Mesendoderm (in vitro differentiated cells): ENCODE measurements at regions not wholly inside any gene's neighbourhood (a gene's known extent, or its start where the extent isn't known, plus 50 kb on each side); places are given as distances from the start of the nearest gene placed in this dataset.

ENCODE experiments used
- DNase-seq: peaks from one replicate; pipeline ENCODE4 v3.0.0; 2013
- H2AK5ac ChIP-seq: 2 replicates; pipeline ENCODE4 v1.6.1; 2013; ENCODE audit warnings: low read length, inconsistent platforms
- H2BK120ac ChIP-seq: 2 replicates; pipeline ENCODE4 v1.6.1; 2013; ENCODE audit warnings: low read depth, mild to moderate bottlenecking, low read length, moderate library complexity, mixed read lengths
- H2BK15ac ChIP-seq: replicated peaks from 2 replicates; pipeline ENCODE4 v1.6.1; 2013; ENCODE audit warnings: low read depth, mild to moderate bottlenecking, moderate library complexity
- H2BK5ac ChIP-seq: 2 replicates; pipeline ENCODE4 v1.6.1; 2013; ENCODE audit warnings: low read length, inconsistent platforms
- H3K18ac ChIP-seq: 2 replicates; pipeline ENCODE4 v1.6.1; 2013; ENCODE audit warnings: mild to moderate bottlenecking, low read length, mixed read lengths
- H3K23ac ChIP-seq: one replicate; pipeline ENCODE4 v1.6.1; 2013; ENCODE audit warnings: low read length
- H3K27ac ChIP-seq: 2 replicates; pipeline ENCODE4 v1.5.1; 2013; ENCODE audit warnings: low read depth, mild to moderate bottlenecking, inconsistent platforms, low read length, moderate library complexity
- H3K27me3 ChIP-seq: 2 replicates; pipeline ENCODE4 v1.6.1; 2013; ENCODE audit warnings: low read length, control low read depth, mild to moderate bottlenecking, inconsistent platforms; ENCODE audit not compliant: insufficient read depth, poor library complexity
- H3K36me3 ChIP-seq: 2 replicates; pipeline ENCODE4 v1.6.1; 2013; ENCODE audit warnings: low read length, inconsistent platforms; ENCODE audit not compliant: control insufficient read depth, insufficient read depth
- H3K4ac ChIP-seq: one replicate; pipeline ENCODE4 v1.6.1; 2013; ENCODE audit warnings: low read depth, mild to moderate bottlenecking, low read length, moderate library complexity
- H3K4me1 ChIP-seq: 2 replicates; pipeline ENCODE4 v1.6.1; 2013; ENCODE audit warnings: low read depth, low read length, inconsistent platforms; ENCODE audit not compliant: control insufficient read depth
- H3K4me2 ChIP-seq: 2 replicates; pipeline ENCODE4 v1.6.1; 2013; ENCODE audit warnings: low read length
- H3K4me3 ChIP-seq: 2 replicates; pipeline ENCODE4 v1.5.1; 2013; ENCODE audit warnings: mild to moderate bottlenecking, low read length
- H3K56ac ChIP-seq: one replicate; pipeline ENCODE4 v1.6.1; 2013; ENCODE audit warnings: low read length
- H3K79me1 ChIP-seq: 2 replicates; pipeline ENCODE4 v1.6.1; 2013; ENCODE audit warnings: low read length, inconsistent platforms
- H3K79me2 ChIP-seq: 2 replicates; pipeline ENCODE4 v1.6.1; 2013; ENCODE audit warnings: mild to moderate bottlenecking, low read length; ENCODE audit not compliant: control insufficient read depth, insufficient read depth
- H3K9ac ChIP-seq: 2 replicates; pipeline ENCODE4 v1.6.1; 2013; ENCODE audit warnings: low read length, inconsistent platforms
- H4K5ac ChIP-seq: one replicate; pipeline ENCODE4 v1.6.1; 2013; ENCODE audit warnings: low read length
- H4K8ac ChIP-seq: one replicate; pipeline ENCODE4 v1.6.1; 2013; ENCODE audit warnings: low read depth, mild to moderate bottlenecking, control low read depth, low read length, moderate library complexity
- WGBS: extraction: QIAGEN DNeasy Blood & Tissue Kit; methylation state at CpG from one replicate; pipeline ENCODE4 v1.1.7; 2013; ENCODE audit warnings: low lambda C conversion rate, missing lambda C conversion rate; ENCODE audit not compliant: insufficient coverage; ENCODE audit errors: extremely low coverage; 5-methylcytosine and 5-hydroxymethylcytosine counted together

DNA sequence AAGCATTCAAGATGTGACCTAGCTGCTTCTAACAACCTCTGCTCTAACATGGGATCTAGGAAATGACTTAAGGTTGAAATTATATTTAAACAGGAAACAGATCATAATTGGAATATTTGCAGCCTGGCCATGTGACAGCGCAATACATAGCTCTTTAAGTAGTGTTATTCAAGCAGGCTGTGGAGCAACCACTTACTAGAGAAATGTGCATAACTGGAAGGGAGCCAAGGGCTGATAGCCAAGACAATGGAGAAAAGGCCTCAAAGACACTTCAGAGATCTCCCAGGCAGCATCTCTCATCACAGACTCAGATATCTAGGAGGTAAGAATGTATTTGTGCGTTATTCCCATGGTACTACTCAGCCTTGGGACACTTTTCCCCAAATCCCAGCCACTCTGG lies 823.0 kb upstream of the PRMT6 start:
- H4K5ac ChIP-seq = no peak overlapping the region

DNA sequence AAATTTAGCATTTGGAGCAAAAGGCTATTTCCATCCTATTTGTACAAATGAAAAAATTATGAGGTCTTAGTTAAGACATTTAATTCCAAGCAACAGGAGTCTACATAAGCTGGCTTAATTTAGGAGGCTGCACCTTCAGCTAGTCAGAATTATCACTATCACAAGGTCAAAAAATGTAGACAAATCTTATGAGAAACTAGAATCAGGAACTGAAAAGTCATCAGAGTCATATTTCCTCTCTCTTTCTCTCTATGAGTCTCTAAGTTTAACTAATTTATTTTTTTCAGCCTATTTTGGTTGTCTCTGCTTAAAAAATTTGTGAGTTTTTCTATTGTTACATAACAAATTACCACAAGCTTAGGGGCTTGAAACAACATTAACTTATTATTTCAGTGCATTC lies 807.1 kb upstream of the PRMT6 start:
- no peak overlapping the region for H3K9ac ChIP-seq
- no peaks in the 10 kb centered on the region for H3K27me3 ChIP-seq
- no peaks in the 10 kb centered on the region for H3K79me1 ChIP-seq
- no peak for DNase-seq
- no peak overlapping the region for H3K23ac ChIP-seq
- H2BK5ac ChIP-seq = no peak overlapping the region
- no peak overlapping the region for H3K4me3 ChIP-seq
- no peak overlapping the region for H4K5ac ChIP-seq
- H3K56ac ChIP-seq = no peak overlapping the region
- no peaks in the 10 kb centered on the region for H3K4me1 ChIP-seq
- no peak overlapping the region for H2BK15ac ChIP-seq
- H3K4me2 ChIP-seq = no peak overlapping the region
- no peaks in the 10 kb centered on the region for H3K79me2 ChIP-seq
- H3K27ac ChIP-seq = no peak overlapping the region
- no peak overlapping the region for H3K18ac ChIP-seq
- H3K4ac ChIP-seq = no peak overlapping the region
- no peak overlapping the region for H4K8ac ChIP-seq
- no peaks in the 10 kb centered on the region for H3K36me3 ChIP-seq
- H2BK120ac ChIP-seq = no peak overlapping the region
- no peak overlapping the region for H2AK5ac ChIP-seq

More for the DNA sequence above, 823.0 kb upstream of the PRMT6 start:
- Histone ChIP-seq H4K8ac (no peak overlapping the region), H2BK5ac (no peak overlapping the region), H3K4me3 (no peak overlapping the region), H3K4me1 (no peaks in the 10 kb centered on the region), H2AK5ac (no peak overlapping the region), H3K56ac (no peak overlapping the region), H3K9ac (no peak overlapping the region), H3K79me1 (no peaks in the 10 kb centered on the region), H3K79me2 (no peaks in the 10 kb centered on the region), H3K36me3 (no peaks in the 10 kb centered on the region), H3K27ac (no peak overlapping the region), H3K4me2 (no peak overlapping the region), H2BK120ac (no peak overlapping the region), H2BK15ac (no peak overlapping the region), H3K18ac (no peak overlapping the region), H3K23ac (no peak overlapping the region), H3K4ac (no peak overlapping the region), H3K27me3 (no peaks in the 10 kb centered on the region)
- WGBS = no CpG with 5 or more reads among the region's 2 CpGs
- DNase-seq = no peak

DNA sequence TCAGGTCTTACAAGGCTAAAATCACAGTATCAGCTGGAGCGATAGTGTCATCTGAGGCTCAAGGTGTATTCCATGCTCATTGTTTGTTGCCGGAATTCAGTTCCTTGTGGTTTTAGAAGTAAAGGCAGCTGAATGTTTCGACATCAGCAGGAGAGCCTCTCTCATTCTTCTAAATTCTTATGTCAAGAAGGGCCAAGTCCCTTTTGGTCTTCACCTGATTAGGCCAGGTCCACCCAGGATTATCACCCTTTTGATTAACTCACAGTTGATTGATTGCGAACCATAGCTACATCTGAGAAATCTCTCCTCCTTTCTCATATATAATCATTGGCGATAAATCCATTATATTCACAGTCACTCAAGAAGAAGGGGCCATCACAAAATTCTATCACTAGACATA lies 806.7 kb upstream of the PRMT6 start:
- Histone ChIP-seq H3K79me2 (no peaks in the 10 kb centered on the region), H3K4me3 (no peak overlapping the region), H3K9ac (no peak overlapping the region), H3K27ac (no peak overlapping the region), H3K79me1 (no peaks in the 10 kb centered on the region), H2BK15ac (no peak overlapping the region), H3K4me2 (no peak overlapping the region), H2BK120ac (no peak overlapping the region), H3K4ac (no peak overlapping the region), H2AK5ac (no peak overlapping the region), H3K27me3 (no peaks in the 10 kb centered on the region), H4K8ac (no peak overlapping the region), H3K4me1 (no peaks in the 10 kb centered on the region), H4K5ac (no peak overlapping the region), H3K36me3 (no peaks in the 10 kb centered on the region), H3K56ac (no peak overlapping the region), H3K18ac (no peak overlapping the region), H2BK5ac (no peak overlapping the region), H3K23ac (no peak overlapping the region)
- no CpG with 5 or more reads among the region's 5 CpGs for WGBS
- DNase-seq = no peak

DNA sequence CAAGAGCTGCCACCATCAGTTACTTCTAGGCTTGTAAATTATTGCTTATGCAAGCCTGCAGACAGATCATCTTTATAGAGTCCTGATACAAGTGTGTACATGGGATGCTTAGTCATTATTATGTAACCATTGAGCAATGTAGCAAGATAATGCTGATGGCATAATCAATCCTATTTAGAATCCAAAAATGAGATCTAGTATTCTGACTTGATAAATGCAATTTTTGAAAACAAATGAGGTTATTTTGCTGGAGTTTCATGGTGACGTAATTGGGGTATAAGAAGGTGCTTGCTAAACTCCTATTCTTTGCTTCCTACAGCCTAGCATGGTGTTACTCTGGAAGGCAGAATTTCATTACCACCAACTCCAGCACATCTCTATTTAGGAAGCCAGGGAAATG lies 801.7 kb upstream of the PRMT6 start:
- no peak overlapping the region for H2BK15ac ChIP-seq
- H3K4me3 ChIP-seq = no peak overlapping the region
- no peaks in the 10 kb centered on the region for H3K4me1 ChIP-seq
- H3K4ac ChIP-seq = no peak overlapping the region
- H3K56ac ChIP-seq = no peak overlapping the region
- no peak overlapping the region for H4K5ac ChIP-seq
- H3K4me2 ChIP-seq = no peak overlapping the region
- H3K27ac ChIP-seq = no peak overlapping the region
- H3K27me3 ChIP-seq = no peaks in the 10 kb centered on the region
- no peak overlapping the region for H3K9ac ChIP-seq
- no peak overlapping the region for H2BK5ac ChIP-seq
- no peak overlapping the region for H4K8ac ChIP-seq
- H2BK120ac ChIP-seq = no peak overlapping the region
- H3K23ac ChIP-seq = no peak overlapping the region
- H3K36me3 ChIP-seq = no peaks in the 10 kb centered on the region
- WGBS = no CpG with 5 or more reads among the region's 1 CpG
- no peaks in the 10 kb centered on the region for H3K79me2 ChIP-seq
- no peak overlapping the region for H2AK5ac ChIP-seq
- no peak overlapping the region for H3K18ac ChIP-seq
- H3K79me1 ChIP-seq = no peaks in the 10 kb centered on the region
- no peak for DNase-seq

DNA sequence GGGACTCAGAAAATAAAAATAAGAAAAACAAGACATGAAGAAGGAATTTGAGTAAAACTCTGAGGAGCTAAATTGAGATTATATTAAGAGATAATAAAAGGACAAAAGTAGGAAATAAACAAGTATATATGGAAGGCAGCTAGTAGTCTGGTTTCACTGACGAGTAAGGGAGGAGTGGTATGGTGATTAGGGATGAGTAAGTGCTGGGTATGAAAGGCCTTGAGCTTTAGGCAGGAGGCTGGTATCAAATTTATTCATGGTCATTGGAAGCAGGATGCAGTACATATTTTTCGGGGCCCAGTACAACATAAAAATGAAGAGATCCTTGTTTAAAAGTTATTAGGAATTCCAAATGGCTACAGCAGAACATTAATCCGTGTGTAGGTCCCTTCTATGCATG lies 789.7 kb upstream of the PRMT6 start:
- no peak overlapping the region for H3K4me3 ChIP-seq
- no CpG with 5 or more reads among the region's 3 CpGs for WGBS

DNA sequence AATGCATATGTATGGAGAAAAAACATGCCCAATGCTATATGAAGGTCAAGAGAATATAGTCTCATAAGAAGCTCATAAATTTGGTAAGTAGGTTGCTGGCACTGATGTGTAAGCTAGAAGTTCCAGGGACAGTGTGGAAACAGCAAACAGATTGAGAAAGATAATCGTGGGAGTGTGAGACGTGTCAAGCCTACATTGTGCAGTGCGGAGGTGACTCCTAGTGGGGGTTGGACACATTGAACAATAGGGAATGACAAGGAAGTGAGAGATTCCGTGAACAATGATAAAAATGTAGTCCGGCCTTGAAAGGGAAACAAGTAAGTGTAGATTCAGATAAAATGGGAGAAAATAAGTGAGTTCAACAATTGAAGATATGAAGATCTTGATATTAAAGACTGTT lies 788.4 kb upstream of the PRMT6 start:
- Histone ChIP-seq H2AK5ac (no peak overlapping the region), H3K18ac (no peak overlapping the region), H3K23ac (no peak overlapping the region), H3K4ac (no peak overlapping the region), H3K79me1 (no peaks in the 10 kb centered on the region), H2BK5ac (no peak overlapping the region), H4K5ac (no peak overlapping the region), H3K56ac (no peak overlapping the region), H3K9ac (no peak overlapping the region), H3K4me3 (no peak overlapping the region), H3K36me3 (no peaks in the 10 kb centered on the region), H3K4me1 (no peaks in the 10 kb centered on the region), H3K4me2 (no peak overlapping the region), H3K27me3 (no peaks in the 10 kb centered on the region), H3K27ac (no peak overlapping the region), H4K8ac (no peak overlapping the region), H2BK15ac (no peak overlapping the region), H2BK120ac (no peak overlapping the region), H3K79me2 (no peaks in the 10 kb centered on the region)
- peak; percentile 40 for DNase-seq
- no CpG with 5 or more reads among the region's 5 CpGs for WGBS

More for the DNA sequence above, 789.7 kb upstream of the PRMT6 start:
- no peaks in the 10 kb centered on the region for H3K27me3 ChIP-seq
- no peaks in the 10 kb centered on the region for H3K4me1 ChIP-seq
- no peak overlapping the region for H3K23ac ChIP-seq
- H4K8ac ChIP-seq = no peak overlapping the region
- H2BK15ac ChIP-seq = no peak overlapping the region
- no peak overlapping the region for H3K27ac ChIP-seq
- H3K56ac ChIP-seq = no peak overlapping the region
- no peaks in the 10 kb centered on the region for H3K79me1 ChIP-seq
- DNase-seq = no peak
- H3K9ac ChIP-seq = no peak overlapping the region
- no peaks in the 10 kb centered on the region for H3K36me3 ChIP-seq
- H4K5ac ChIP-seq = no peak overlapping the region
- no peak overlapping the region for H2AK5ac ChIP-seq
- H2BK5ac ChIP-seq = no peak overlapping the region
- no peak overlapping the region for H3K18ac ChIP-seq
- H3K79me2 ChIP-seq = no peaks in the 10 kb centered on the region
- H3K4ac ChIP-seq = no peak overlapping the region
- no peak overlapping the region for H3K4me2 ChIP-seq
- no peak overlapping the region for H2BK120ac ChIP-seq
